ENCODE measurements at regions not wholly inside any gene's neighbourhood (a gene's known extent, or its start where the extent isn't known, plus 50 kb on each side); places are given as distances from the start of the nearest gene placed in this dataset.

- DNase-seq (ENCODE audit: low read depth) = no peak
- H3K4me3 ChIP-seq (ENCODE audit: low read length) = no peak overlapping the region
- TF ChIP-seq CTCF (conservative IDR thresholded peaks at IDR 0.05; ENCODE audit: low read length) = no peak
These were observed 655.7 kb upstream of the ARPP21 start for GRCh38 chr3:34983631-34984030.

GRCh38 chr3:34988296-34988695 lies 651.0 kb upstream of the ARPP21 start:
- no peak for TF ChIP-seq CTCF (conservative IDR thresholded peaks at IDR 0.05; ENCODE audit: low read length)
- DNase-seq (ENCODE audit: low read depth) = no peak
- no peak overlapping the region for H3K4me3 ChIP-seq (ENCODE audit: low read length)

- no peak for DNase-seq (ENCODE audit: low read depth)
- no peak overlapping the region for H3K4me3 ChIP-seq (ENCODE audit: low read length)
- no peak for TF ChIP-seq CTCF (conservative IDR thresholded peaks at IDR 0.05; ENCODE audit: low read length)
These were observed 643.4 kb upstream of the ARPP21 start for GRCh38 chr3:34995796-34996430.

GRCh38 chr3:34998902-34999301 lies 640.4 kb upstream of the ARPP21 start:
- TF ChIP-seq CTCF (conservative IDR thresholded peaks at IDR 0.05; ENCODE audit: low read length) = no peak
- no peak for DNase-seq (ENCODE audit: low read depth)
- H3K4me3 ChIP-seq (ENCODE audit: low read length) = no peak overlapping the region

- no peak for TF ChIP-seq CTCF (conservative IDR thresholded peaks at IDR 0.05; ENCODE audit: low read length)
- DNase-seq (ENCODE audit: low read depth) = no peak
- H3K4me3 ChIP-seq (ENCODE audit: low read length) = no peak overlapping the region
These were observed 627.1 kb upstream of the ARPP21 start for GRCh38 chr3:35012214-35012613.

GRCh38 chr3:35028157-35028556 lies 611.2 kb upstream of the ARPP21 start:
- DNase-seq (ENCODE audit: low read depth) = no peak
- TF ChIP-seq CTCF (conservative IDR thresholded peaks at IDR 0.05; ENCODE audit: low read length) = no peak
- H3K4me3 ChIP-seq (ENCODE audit: low read length) = no peak overlapping the region

GRCh38 chr3:35042210-35042991 lies 596.9 kb upstream of the ARPP21 start:
- H3K4me3 ChIP-seq (ENCODE audit: low read length) = no peak overlapping the region
- no peak for DNase-seq (ENCODE audit: low read depth)
- no peak for TF ChIP-seq CTCF (conservative IDR thresholded peaks at IDR 0.05; ENCODE audit: low read length)

Measured in AG10803 (cell line).